OCI-LY7 (cell line): ENCODE measurements at regions not wholly inside any gene's neighbourhood (a gene's known extent, or its start where the extent isn't known, plus 50 kb on each side); places are given as distances from the start of the nearest gene placed in this dataset.

Experiments used
- BruUV-seq: library from RNA; stranded (reverse); fragments of 400-500 nt; replicated peaks from 2 replicates; lab custom pipeline; 2021; lab: Mats Ljungman, UMichigan
- CTCF ChIA-PET: fragments of 300-600 bp; sonication (Branson Sonifier 250); formaldehyde crosslinking; loops from one replicate; lab custom pipeline; 2022; ENCODE audit warnings: antibody characterized with exemption; ENCODE audit not compliant: unreplicated experiment; lab: Charles Lee
- POLR2A ChIA-PET: fragments of 300-600 bp; sonication (Branson Sonifier 250); formaldehyde crosslinking; loops from one replicate; lab custom pipeline; 2022; ENCODE audit warnings: antibody characterized with exemption; lab: Charles Lee
- DNase-seq: peaks from one replicate; pipeline ENCODE4 v3.0.0-alpha.2; 2015; ENCODE audit warnings: low spot score
- H2AFZ ChIP-seq: fragments of 200-600 bp; sonication (generic), shearing (Covaris generic); 2 replicates; pipeline ENCODE4 v1.6.1; 2014; ENCODE audit warnings: mild to moderate bottlenecking, antibody characterized with exemption, low read length, moderate library complexity
- H3K27ac ChIP-seq: fragments of 200-600 bp; sonication (generic); 2 replicates; pipeline ENCODE4 v1.5.1; 2014; ENCODE audit warnings: mixed run types, low read depth, mild to moderate bottlenecking, moderate library complexity, low read length, inconsistent platforms; ENCODE audit not compliant: poor library complexity, severe bottlenecking
- H3K36me3 ChIP-seq: fragments of 200-600 bp; sonication (generic); 2 replicates; pipeline ENCODE4 v1.6.1; 2014; ENCODE audit warnings: mild to moderate bottlenecking, antibody characterized with exemption, low read length, moderate library complexity, mixed read lengths; ENCODE audit not compliant: insufficient read depth
- H3K4me1 ChIP-seq: fragments of 200-600 bp; sonication (generic); 2 replicates; pipeline ENCODE4 v1.5.1; 2014; ENCODE audit warnings: mild to moderate bottlenecking, low read length; ENCODE audit not compliant: insufficient read depth, poor library complexity, severe bottlenecking
- H3K4me2 ChIP-seq: fragments of 200-600 bp; sonication (generic); 2 replicates; pipeline ENCODE4 v1.6.1; 2014; ENCODE audit warnings: mild to moderate bottlenecking, low read length
- H3K4me3 ChIP-seq: fragments of 200-600 bp; sonication (generic); 2 replicates; pipeline ENCODE4 v1.5.1; 2014; ENCODE audit warnings: mild to moderate bottlenecking, low read depth, low read length; ENCODE audit not compliant: poor library complexity, severe bottlenecking
- H3K79me2 ChIP-seq: fragments of 200-600 bp; sonication (generic); 2 replicates; pipeline ENCODE4 v1.6.1; 2016; ENCODE audit warnings: low read depth, mild to moderate bottlenecking, low read length, moderate library complexity, mixed read lengths; ENCODE audit not compliant: insufficient read depth
- H3K9me2 ChIP-seq: fragments of 200-600 bp; sonication (generic); 2 replicates; pipeline ENCODE4 v1.6.1; 2016; ENCODE audit warnings: mild to moderate bottlenecking, low read length, mixed read lengths; ENCODE audit not compliant: insufficient read depth
- H3K9me3 ChIP-seq: fragments of 200-600 bp; sonication (generic); 2 replicates; pipeline ENCODE4 v1.6.1; 2014; ENCODE audit warnings: mild to moderate bottlenecking, mixed run types, low read length, mixed read lengths
- H4K20me1 ChIP-seq: fragments of 200-600 bp; sonication (generic); 2 replicates; pipeline ENCODE4 v1.6.1; 2014; ENCODE audit warnings: mild to moderate bottlenecking, antibody characterized with exemption, low read length, moderate library complexity, mixed read lengths; ENCODE audit not compliant: insufficient read depth
- CTCF ChIP-seq: fragments of 200-600 bp; sonication (generic); conservative IDR thresholded peaks from 2 replicates; pipeline ENCODE4 v1.5.1; 2014; ENCODE audit warnings: mild to moderate bottlenecking, antibody characterized with exemption, low read length, moderate library complexity, mixed read lengths
- EZH2phosphoT487 ChIP-seq: fragments of 200-600 bp; sonication (generic); IDR thresholded peaks from 2 replicates; pipeline ENCODE4 v1.6.1; 2018; ENCODE audit warnings: low read depth, borderline replicate concordance, mild to moderate bottlenecking, mixed run types, antibody characterized with exemption, low read length, moderate library complexity, mixed read lengths
- intact Hi-C: fragments of 100-400 bp; cut with micrococcal nuclease; formaldehyde crosslinking; loops from one replicate; pipeline ENCODE4 v1.10.0; 2022; ENCODE audit not compliant: unreplicated experiment

DNA sequence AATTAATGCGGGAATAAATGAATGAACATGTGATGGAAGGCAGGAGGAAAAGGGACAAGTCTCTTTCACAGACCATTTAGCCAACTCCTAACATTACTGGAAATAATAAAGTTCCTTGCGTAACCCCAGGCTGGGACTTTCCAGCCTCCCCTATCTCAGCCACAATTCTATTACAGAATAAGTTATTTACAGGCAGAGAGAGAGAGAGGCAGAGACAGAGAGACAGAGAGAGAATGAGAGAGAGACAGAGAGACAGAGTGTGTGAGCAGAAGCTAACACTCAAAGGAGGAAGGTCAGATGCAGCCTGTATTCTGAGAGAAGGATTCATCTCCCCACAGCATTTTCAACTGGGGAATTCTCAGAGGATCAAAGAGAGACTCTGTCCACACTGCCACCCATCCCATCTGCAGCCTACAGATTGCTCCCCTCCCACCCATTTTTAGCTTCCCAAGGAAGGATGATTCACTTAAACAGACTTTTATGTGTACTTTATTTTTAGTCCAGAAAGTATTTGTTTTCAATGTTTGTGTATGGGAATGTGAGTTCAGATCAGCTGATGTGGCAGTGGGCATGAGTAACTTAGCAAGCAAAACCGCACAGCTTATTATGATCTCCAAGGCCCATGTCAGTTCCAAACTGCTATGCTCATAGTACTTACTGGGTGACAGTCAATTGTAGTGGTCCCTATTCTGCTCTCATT lies 165.7 kb downstream of the CAND1 start:
- no TSS peak for BruUV-seq
- H4K20me1 ChIP-seq, result no peaks in the 10 kb centered on the region
- H3K9me2 ChIP-seq, result no peaks in the 10 kb centered on the region
- intact Hi-C loops, result no loop called here
- ChIA-PET POLR2A (interaction anchor here (0.6 kb wide), 3 partner anchors 42 to 1530 kb away, joined by 3 to 7 read pairs (median 3); no protein-coding TSS in a partner anchor), CTCF (no interaction called here)
- H3K9me3 ChIP-seq, result no peaks in the 10 kb centered on the region
- H3K4me2 ChIP-seq, result no peak overlapping the region
- H3K79me2 ChIP-seq, result no peaks in the 10 kb centered on the region
- no peak for DNase-seq
- no peak for TF ChIP-seq EZH2phosphoT487
- no peaks in the 10 kb centered on the region for H3K36me3 ChIP-seq
- no peak overlapping the region for H3K4me3 ChIP-seq
- H3K4me1 ChIP-seq, result peaks cover 7% of the 10 kb centered on the region
- H3K27ac ChIP-seq, result no peak overlapping the region
- H2AFZ ChIP-seq, result no peak overlapping the region

DNA sequence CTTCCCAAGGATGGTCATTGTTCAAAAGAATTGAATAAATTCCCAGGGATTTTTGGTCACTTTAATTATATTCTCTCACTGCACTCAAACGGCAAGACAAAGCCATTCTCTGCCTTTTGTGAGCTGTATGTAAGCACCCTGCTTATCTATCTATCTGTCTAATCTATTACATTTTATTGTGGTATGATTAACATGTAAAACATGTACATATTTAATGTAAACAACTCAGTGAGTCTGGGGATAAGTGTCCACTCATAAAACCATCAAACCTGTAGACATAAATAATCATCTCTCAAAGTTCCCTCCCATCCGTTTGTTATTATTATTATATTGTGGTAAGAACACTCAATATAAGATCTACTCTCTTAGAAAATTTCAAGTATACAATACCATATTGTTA lies 167.1 kb downstream of the CAND1 start:
- H3K9me2 ChIP-seq, result no peaks in the 10 kb centered on the region
- H3K4me2 ChIP-seq, result no peak overlapping the region
- intact Hi-C loops, result no loop called here
- H3K9me3 ChIP-seq, result no peaks in the 10 kb centered on the region
- no peak for DNase-seq
- BruUV-seq, result no TSS peak
- peaks cover 7% of the 10 kb centered on the region for H3K4me1 ChIP-seq
- no peak for TF ChIP-seq EZH2phosphoT487
- TF ChIP-seq CTCF, result no peak
- H3K27ac ChIP-seq, result no peak overlapping the region
- H2AFZ ChIP-seq, result no peak overlapping the region
- H4K20me1 ChIP-seq, result no peaks in the 10 kb centered on the region
- H3K4me3 ChIP-seq, result no peak overlapping the region
- POLR2A ChIA-PET, result interaction anchor here (0.9 to 1.0 kb wide), 2 partner anchors 10 to 376 kb away, joined by 3 read pairs; no protein-coding TSS in a partner anchor
- CTCF ChIA-PET, result no interaction called here
- H3K79me2 ChIP-seq, result no peaks in the 10 kb centered on the region
- no peaks in the 10 kb centered on the region for H3K36me3 ChIP-seq

GRCh38 chr12:67437011-67437410 lies 167.9 kb downstream of the CAND1 start:
- H3K9me3 ChIP-seq, result no peaks in the 10 kb centered on the region
- TF ChIP-seq EZH2phosphoT487, result no peak
- TF ChIP-seq CTCF, result no peak
- H3K27ac ChIP-seq, result no peak overlapping the region
- no peak overlapping the region for H2AFZ ChIP-seq
- H3K9me2 ChIP-seq, result no peaks in the 10 kb centered on the region
- no peak for DNase-seq
- H3K4me3 ChIP-seq, result no peak overlapping the region
- H3K4me1 ChIP-seq, result peaks cover 12% of the 10 kb centered on the region
- H3K36me3 ChIP-seq, result no peaks in the 10 kb centered on the region
- H3K4me2 ChIP-seq, result no peak overlapping the region
- CTCF ChIA-PET, result no interaction called here
- intact Hi-C loops, result no loop called here
- POLR2A ChIA-PET, result interaction anchor here (0.9 kb wide), 1 partner anchor 375 kb away, joined by 3 read pairs; no protein-coding TSS in a partner anchor
- H4K20me1 ChIP-seq, result no peaks in the 10 kb centered on the region
- no TSS peak for BruUV-seq
- H3K79me2 ChIP-seq, result no peaks in the 10 kb centered on the region
